Kidney (tissue), 13 donors: ENCODE measurements at regions not wholly inside any gene's neighbourhood (a gene's known extent, or its start where the extent isn't known, plus 50 kb on each side); places are given as distances from the start of the nearest gene placed in this dataset.
"Not testable (repeated sequence)": the region's sequence is repeated elsewhere in the genome, so short reads cannot be mapped to it uniquely, and the experiment has no call there.

Source experiments
- DNase-seq, 5 donors: peaks; one replicate each; pipeline ENCODE4 v3.0.0-alpha.2; 2013 to 2020
- FAIRE-seq: peaks from 2 replicates; lab custom pipeline; 2012; peaks lifted over from hg19 to GRCh38; lab: Jason Lieb, UNC
- H3K27ac ChIP-seq, 2 donors: one replicate each; pipeline ENCODE4 v1.7.0; 2013; ENCODE audit warnings: low read depth in 2 of 2, low read length in 2 of 2, inconsistent platforms in 1 of 2
- H3K27me3 ChIP-seq: one replicate; pipeline ENCODE4 v1.7.1; 2013; ENCODE audit warnings: low read length, inconsistent platforms; ENCODE audit not compliant: control insufficient read depth, insufficient read depth
- H3K36me3 ChIP-seq, 3 donors: one replicate each; pipeline versions ENCODE4 v1.7.0 to v1.7.1; 2013; ENCODE audit warnings: low read length in 3 of 3, control low read depth in 1 of 3, inconsistent platforms in 1 of 3; ENCODE audit not compliant: insufficient read depth in 3 of 3, control insufficient read depth in 2 of 3
- H3K4me1 ChIP-seq, 3 donors: one replicate each; pipeline versions ENCODE4 v1.7.0 to v1.7.1; 2013; ENCODE audit warnings: low read length in 3 of 3, inconsistent platforms in 1 of 3, low read depth in 1 of 3; ENCODE audit not compliant: control insufficient read depth in 2 of 3, insufficient read depth in 2 of 3
- H3K4me3 ChIP-seq, 3 donors: one replicate each; pipeline versions ENCODE4 v1.7.0 to v1.8.1; 2013; ENCODE audit warnings: low read length in 3 of 3, control low read depth in 1 of 3, inconsistent platforms in 1 of 3
- H3K9ac ChIP-seq, 3 donors: one replicate each; pipeline versions ENCODE4 v1.7.0 to v1.7.1; 2013; ENCODE audit warnings: low read length in 3 of 3, control low read depth in 1 of 3, inconsistent platforms in 1 of 3
- H3K9me3 ChIP-seq, 3 donors: one replicate each; pipeline versions ENCODE4 v1.7.0 to v1.7.1; 2013; ENCODE audit warnings: low read length in 3 of 3, control low read depth in 1 of 3, inconsistent platforms in 1 of 3; ENCODE audit not compliant: control insufficient read depth in 2 of 3, insufficient read depth in 1 of 3
- intact Hi-C: fragments of 100-400 bp; cut with DNase I; formaldehyde crosslinking; loops from one replicate; pipeline ENCODE4 v1.11.1; 2022
- TF ChIP-seq, protein P1 (sequence below): IDR thresholded peaks from 3 replicates; pipeline ENCODE4 v1.5.1; 2012; ENCODE audit warnings: mild to moderate bottlenecking, moderate library complexity, borderline replicate concordance; ENCODE audit not compliant: insufficient read depth; ENCODE audit errors: extremely low read depth
- donor health status: control.
- donor health status: control.
- donor health status: control.
- donor health status: control.
- donor health status: control.
- donor health status: DM: yes; HTN: yes; CAD: no.
- donor health status: Normal renal cell carcinoma (clear cell type).

DNA sequence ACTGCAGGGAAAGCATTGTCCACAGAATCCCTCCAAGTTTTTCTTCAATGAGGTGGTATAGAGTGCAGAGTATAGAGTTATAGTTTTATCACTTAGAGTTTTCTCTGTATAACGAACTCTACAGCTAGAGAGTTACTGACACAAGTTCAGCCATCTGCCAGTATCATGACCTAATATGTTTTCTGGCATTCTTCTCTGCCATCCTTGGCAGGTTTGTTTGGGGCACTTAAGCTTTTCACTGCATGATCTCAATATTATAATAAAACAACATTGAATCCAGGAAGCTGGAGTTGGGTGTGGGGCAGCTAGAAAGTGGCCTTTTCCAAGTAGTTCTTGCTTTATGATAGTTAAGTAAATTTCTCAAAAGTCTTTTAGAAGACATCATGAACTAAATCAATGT is 743.5 kb upstream of the ARPP21 start:
- FAIRE-seq (no peak), DNase-seq (no peak)
- intact Hi-C loops: no loop called here

DNA sequence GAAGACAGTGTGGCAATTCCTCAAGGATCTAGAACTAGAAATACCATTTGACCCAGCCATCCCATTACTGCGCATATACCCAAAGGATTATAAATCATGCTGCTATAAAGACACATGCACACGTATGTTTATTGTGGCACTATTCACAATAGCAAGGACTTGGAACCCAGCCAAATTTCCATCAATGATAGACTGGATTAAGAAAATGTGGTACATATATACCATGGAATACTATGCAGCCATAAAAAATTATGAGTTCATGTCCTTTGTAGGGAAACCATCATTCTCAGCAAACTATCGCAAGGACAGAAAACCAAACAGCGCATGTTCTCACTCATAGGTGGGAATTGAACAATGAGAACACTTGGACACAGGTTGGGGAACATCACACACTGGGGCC is 729.6 kb upstream of the ARPP21 start:
- H3K9ac ChIP-seq, H3K9me3 ChIP-seq, FAIRE-seq, H3K4me1 ChIP-seq, DNase-seq, H3K4me3 ChIP-seq, H3K36me3 ChIP-seq, H3K27ac ChIP-seq, H3K27me3 ChIP-seq, intact Hi-C loops: not testable (repeated sequence)

More for the DNA sequence above, 743.5 kb upstream of the ARPP21 start:
- H3K27me3 ChIP-seq: no peaks in the 10 kb centered on the region
- TF ChIP-seq, protein P1, sequence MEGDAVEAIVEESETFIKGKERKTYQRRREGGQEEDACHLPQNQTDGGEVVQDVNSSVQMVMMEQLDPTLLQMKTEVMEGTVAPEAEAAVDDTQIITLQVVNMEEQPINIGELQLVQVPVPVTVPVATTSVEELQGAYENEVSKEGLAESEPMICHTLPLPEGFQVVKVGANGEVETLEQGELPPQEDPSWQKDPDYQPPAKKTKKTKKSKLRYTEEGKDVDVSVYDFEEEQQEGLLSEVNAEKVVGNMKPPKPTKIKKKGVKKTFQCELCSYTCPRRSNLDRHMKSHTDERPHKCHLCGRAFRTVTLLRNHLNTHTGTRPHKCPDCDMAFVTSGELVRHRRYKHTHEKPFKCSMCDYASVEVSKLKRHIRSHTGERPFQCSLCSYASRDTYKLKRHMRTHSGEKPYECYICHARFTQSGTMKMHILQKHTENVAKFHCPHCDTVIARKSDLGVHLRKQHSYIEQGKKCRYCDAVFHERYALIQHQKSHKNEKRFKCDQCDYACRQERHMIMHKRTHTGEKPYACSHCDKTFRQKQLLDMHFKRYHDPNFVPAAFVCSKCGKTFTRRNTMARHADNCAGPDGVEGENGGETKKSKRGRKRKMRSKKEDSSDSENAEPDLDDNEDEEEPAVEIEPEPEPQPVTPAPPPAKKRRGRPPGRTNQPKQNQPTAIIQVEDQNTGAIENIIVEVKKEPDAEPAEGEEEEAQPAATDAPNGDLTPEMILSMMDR: no peak
- H3K9me3 ChIP-seq: no peaks in the 10 kb centered on the region
- H3K4me1 ChIP-seq: no peaks in the 10 kb centered on the region
- H3K4me3 ChIP-seq: no peak overlapping the region
- H3K36me3 ChIP-seq: no peaks in the 10 kb centered on the region
- H3K27ac ChIP-seq: no peak overlapping the region
- no peak overlapping the region for H3K9ac ChIP-seq

DNA sequence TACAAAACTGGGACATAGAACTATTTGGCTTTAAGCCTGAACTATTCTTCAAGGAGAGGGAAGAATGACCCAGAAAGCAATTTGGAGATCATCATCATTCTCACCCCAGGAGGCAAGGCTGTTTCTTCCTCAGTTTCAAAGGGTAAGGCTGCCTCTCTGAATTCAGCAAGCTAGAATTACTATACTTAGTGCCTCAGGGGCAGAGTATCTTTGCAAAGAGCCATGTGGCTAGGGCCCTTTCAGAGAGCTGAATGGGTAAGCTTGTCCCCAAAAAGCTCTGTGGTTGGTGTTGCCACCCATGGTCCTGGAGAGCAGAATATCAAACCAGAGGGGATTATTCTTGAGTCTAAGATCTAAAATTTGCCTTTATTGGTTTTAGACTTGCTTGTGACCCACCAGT is 720.3 kb upstream of the ARPP21 start:
- H3K9me3 ChIP-seq: no peaks in the 10 kb centered on the region
- H3K27ac ChIP-seq: no peak overlapping the region
- intact Hi-C loops: no loop called here
- H3K9ac ChIP-seq: no peak overlapping the region
- H3K4me3 ChIP-seq: no peak overlapping the region
- H3K36me3 ChIP-seq: no peaks in the 10 kb centered on the region
- H3K27me3 ChIP-seq: no peaks in the 10 kb centered on the region
- no peak for DNase-seq
- TF ChIP-seq, protein P1: no peak
- FAIRE-seq: no peak
- H3K4me1 ChIP-seq: no peaks in the 10 kb centered on the region

DNA sequence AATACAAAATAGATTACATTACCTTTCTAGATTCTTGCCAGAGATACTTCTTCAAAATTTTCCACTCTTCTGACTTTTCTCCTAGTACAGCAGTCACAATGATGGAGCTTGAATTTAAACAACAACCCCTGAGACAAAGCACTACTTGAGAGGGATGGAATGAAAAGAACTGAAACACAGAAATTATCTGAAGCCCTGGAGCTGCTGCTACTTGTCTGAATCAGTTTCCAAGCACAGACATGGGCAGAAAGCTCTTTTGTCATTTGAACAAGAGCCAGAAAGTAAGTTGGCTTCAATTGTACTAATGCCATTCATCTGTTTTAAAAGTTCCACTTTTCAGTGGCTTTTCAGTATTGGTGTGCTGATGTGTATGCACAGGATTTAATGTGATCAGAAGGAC is 718.5 kb upstream of the ARPP21 start:
- H3K4me1 ChIP-seq: no peaks in the 10 kb centered on the region
- no peak overlapping the region for H3K4me3 ChIP-seq
- FAIRE-seq (no peak), DNase-seq (no peak)
- no peak overlapping the region for H3K9ac ChIP-seq
- H3K27me3 ChIP-seq: no peaks in the 10 kb centered on the region
- intact Hi-C loops: no loop called here
- TF ChIP-seq, protein P1: no peak
- no peak overlapping the region for H3K27ac ChIP-seq
- H3K9me3 ChIP-seq: no peaks in the 10 kb centered on the region
- H3K36me3 ChIP-seq: no peaks in the 10 kb centered on the region
